H1 (cell line): ENCODE measurements at regions not wholly inside any gene's neighbourhood (a gene's known extent, or its start where the extent isn't known, plus 50 kb on each side); places are given as distances from the start of the nearest gene placed in this dataset.

Experiments used
- CTCF ChIA-PET: fragments of 300-600 bp; sonication (Branson Sonifier 250); formaldehyde crosslinking; loops from one replicate; lab custom pipeline; 2021; ENCODE audit not compliant: partially characterized antibody; lab: Charles Lee
- POLR2A ChIA-PET: fragments of 300-600 bp; sonication (Branson Sonifier 250); formaldehyde crosslinking; loops from one replicate; lab custom pipeline; 2021; ENCODE audit warnings: inconsistent platforms; ENCODE audit not compliant: partially characterized antibody; lab: Charles Lee
- DNase-seq, 2 experiments: peaks; one replicate each; pipeline versions ENCODE4 v3.0.0 to v3.0.0-alpha.2; 2010 to 2022; ENCODE audit warnings: low spot score in 2 of 2, low read depth in 1 of 2, mixed read lengths in 1 of 2
- FAIRE-seq: peaks from 2 replicates; lab custom pipeline; 2011; peaks lifted over from hg19 to GRCh38; lab: Jason Lieb, UNC
- H2AFZ ChIP-seq: 2 replicates; pipeline ENCODE4 v1.8.1; 2012; ENCODE audit warnings: low read length, inconsistent platforms
- H2AK5ac ChIP-seq: 2 replicates; pipeline ENCODE4 v1.6.1; 2013; ENCODE audit warnings: low read depth, low read length
- H2BK120ac ChIP-seq: replicated peaks from 2 replicates; pipeline ENCODE3; 2013; ENCODE audit warnings: low read depth, low read length, inconsistent platforms
- H2BK12ac ChIP-seq: 2 replicates; pipeline ENCODE4 v1.6.1; 2013; ENCODE audit warnings: low read depth, low read length
- H2BK15ac ChIP-seq: 2 replicates; pipeline ENCODE4 v1.6.1; 2013; ENCODE audit warnings: low read length
- H2BK20ac ChIP-seq: 2 replicates; pipeline ENCODE4 v1.6.1; 2013; ENCODE audit warnings: low read length
- H2BK5ac ChIP-seq: 2 replicates; pipeline ENCODE4 v1.6.1; 2013; ENCODE audit warnings: low read depth, low read length
- H3K14ac ChIP-seq: 2 replicates; pipeline ENCODE4 v1.6.1; 2013; ENCODE audit warnings: inconsistent platforms; ENCODE audit not compliant: insufficient read length
- H3K18ac ChIP-seq: 2 replicates; pipeline ENCODE4 v1.6.1; 2013; ENCODE audit warnings: low read length; ENCODE audit errors: extremely low read depth
- H3K23ac ChIP-seq: 2 replicates; pipeline ENCODE4 v1.6.1; 2013; ENCODE audit warnings: inconsistent platforms; ENCODE audit not compliant: insufficient read length
- H3K23me2 ChIP-seq: 2 replicates; pipeline ENCODE4 v1.6.1; 2013; ENCODE audit warnings: low read depth, low read length
- H3K27ac ChIP-seq: 2 replicates; pipeline ENCODE4 v1.6.1; 2011; ENCODE audit warnings: low read depth, low read length, inconsistent platforms
- H3K27me3 ChIP-seq, 4 experiments: replicated peaks in 1 of 4; 1 replicate in 1 of 4; 2 replicates in 3 of 4; pipeline versions ENCODE4 v1.6.1 to v1.8.1; 2011 to 2013; ENCODE audit warnings: low read length in 3 of 4, mild to moderate bottlenecking in 3 of 4, inconsistent platforms in 2 of 4, mixed read lengths in 2 of 4, moderate library complexity in 1 of 4; ENCODE audit not compliant: control insufficient read depth in 3 of 4, insufficient read depth in 3 of 4; ENCODE audit errors: extremely low read depth in 1 of 4
- H3K36me3 ChIP-seq, 4 experiments: 2 replicates each; pipeline versions ENCODE4 v1.6.1 to v1.8.1; 2011 to 2013; ENCODE audit warnings: mild to moderate bottlenecking in 4 of 4, low read length in 3 of 4, moderate library complexity in 2 of 4, control low read depth in 1 of 4, inconsistent platforms in 1 of 4; ENCODE audit not compliant: insufficient read depth in 4 of 4, control insufficient read depth in 2 of 4
- H3K4ac ChIP-seq: replicated peaks from 2 replicates; pipeline ENCODE3; 2013; ENCODE audit warnings: low read length, low read depth, mixed read lengths, inconsistent platforms; ENCODE audit not compliant: insufficient read length
- H3K4me1 ChIP-seq, 4 experiments: replicated peaks in 1 of 4; 1 replicate in 1 of 4; 2 replicates in 3 of 4; pipeline versions ENCODE4 v1.6.1 to v1.8.1; 2011 to 2013; ENCODE audit warnings: low read length in 3 of 4, inconsistent platforms in 2 of 4, mixed read lengths in 1 of 4; ENCODE audit not compliant: insufficient read depth in 4 of 4, control insufficient read depth in 3 of 4
- H3K4me2 ChIP-seq, 2 experiments: 2 replicates each; pipeline versions ENCODE4 v1.6.1 to v1.8.1; 2011 to 2013; ENCODE audit warnings: low read depth in 2 of 2, low read length in 2 of 2, control low read depth in 1 of 2, inconsistent platforms in 1 of 2, mild to moderate bottlenecking in 1 of 2; ENCODE audit not compliant: insufficient read depth in 1 of 2
- H3K4me3 ChIP-seq, 4 experiments: fragments of 200-600, 300-600 bp in 1 of 4; sonication (generic), shearing (Covaris generic), sonication (Bioruptor Twin) in 1 of 4; 2 replicates each; pipeline versions ENCODE4 v1.5.1 to v1.8.1; 2011 to 2016; ENCODE audit warnings: low read length in 4 of 4, low read depth in 3 of 4, control low read depth in 2 of 4, inconsistent platforms in 2 of 4, mild to moderate bottlenecking in 2 of 4, mixed read lengths in 1 of 4, moderate library complexity in 1 of 4; ENCODE audit not compliant: insufficient read depth in 2 of 4; ENCODE audit errors: extremely low read depth in 1 of 4
- H3K56ac ChIP-seq: replicated peaks from 2 replicates; pipeline ENCODE3; 2013; ENCODE audit warnings: low read depth, mild to moderate bottlenecking, mixed read lengths, low read length, inconsistent platforms; ENCODE audit not compliant: insufficient read length
- H3K79me1 ChIP-seq: 2 replicates; pipeline ENCODE4 v1.6.1; 2013; ENCODE audit warnings: low read depth, low read length, control low read depth
- H3K79me2 ChIP-seq, 2 experiments: 2 replicates each; pipeline versions ENCODE4 v1.6.1 to v1.8.1; 2012 to 2013; ENCODE audit warnings: low read length in 2 of 2, mild to moderate bottlenecking in 2 of 2, inconsistent platforms in 1 of 2; ENCODE audit not compliant: insufficient read depth in 2 of 2, control insufficient read depth in 1 of 2
- H3K9ac ChIP-seq, 4 experiments: replicated peaks in 1 of 4; 1 replicate in 1 of 4; 2 replicates in 3 of 4; pipeline versions ENCODE4 v1.6.1 to v1.8.1; 2011 to 2013; ENCODE audit warnings: low read depth in 3 of 4, low read length in 3 of 4, control low read depth in 2 of 4, mild to moderate bottlenecking in 2 of 4, moderate library complexity in 2 of 4, inconsistent platforms in 1 of 4; ENCODE audit errors: extremely low read depth in 1 of 4
- H3K9me3 ChIP-seq, 2 experiments: 2 replicates each; pipeline versions ENCODE4 v1.6.1 to v1.8.1; 2012 to 2013; ENCODE audit warnings: mild to moderate bottlenecking in 2 of 2, moderate library complexity in 2 of 2, control low read depth in 1 of 2, inconsistent platforms in 1 of 2, low read depth in 1 of 2, low read length in 1 of 2, mixed read lengths in 1 of 2; ENCODE audit not compliant: insufficient read depth in 2 of 2
- H4K20me1 ChIP-seq, 2 experiments: replicated peaks in 1 of 2; 2 replicates each; pipeline versions ENCODE3 to v1.8.1; 2011 to 2013; ENCODE audit warnings: inconsistent platforms in 2 of 2, low read length in 2 of 2, mild to moderate bottlenecking in 1 of 2; ENCODE audit not compliant: insufficient read depth in 2 of 2, control insufficient read depth in 1 of 2
- H4K5ac ChIP-seq: 2 replicates; pipeline ENCODE4 v1.6.1; 2013; ENCODE audit warnings: low read length, low read depth, mixed read lengths, inconsistent platforms; ENCODE audit not compliant: insufficient read length
- H4K8ac ChIP-seq: 2 replicates; pipeline ENCODE4 v1.8.0; 2013; ENCODE audit warnings: mild to moderate bottlenecking, moderate library complexity, low read length, inconsistent platforms; ENCODE audit not compliant: insufficient read depth; ENCODE audit errors: extremely low read depth
- H4K91ac ChIP-seq: replicated peaks from 2 replicates; pipeline ENCODE3; 2013; ENCODE audit warnings: low read length, mixed read lengths, inconsistent platforms; ENCODE audit not compliant: insufficient read length
- POLR2A ChIP-seq, 2 experiments: IDR thresholded peaks; 1 replicate in 1 of 2; 2 replicates in 1 of 2; pipeline ENCODE4 v1.6.1; 2011; ENCODE audit warnings: low read depth in 2 of 2, low read length in 2 of 2, mild to moderate bottlenecking in 2 of 2; ENCODE audit errors: control extremely low read depth in 1 of 2
- whole genome bisulfite sequencing, 2 experiments: shearing (Covaris generic) in 1 of 2; methylation state at CpG; one replicate each; pipeline versions ENCODE4 v1.1.6 to v1.1.7; 2013 to 2015; ENCODE audit warnings: low lambda C conversion rate in 2 of 2, mixed read lengths in 2 of 2, inconsistent platforms in 1 of 2, low coverage in 1 of 2, missing lambda C conversion rate in 1 of 2; ENCODE audit not compliant: insufficient replicate concordance in 2 of 2, insufficient coverage in 1 of 2, insufficient read length in 1 of 2; ENCODE audit errors: extremely low coverage in 1 of 2, missing lambda C conversion rate in 1 of 2; 5-methylcytosine and 5-hydroxymethylcytosine counted together

DNA sequence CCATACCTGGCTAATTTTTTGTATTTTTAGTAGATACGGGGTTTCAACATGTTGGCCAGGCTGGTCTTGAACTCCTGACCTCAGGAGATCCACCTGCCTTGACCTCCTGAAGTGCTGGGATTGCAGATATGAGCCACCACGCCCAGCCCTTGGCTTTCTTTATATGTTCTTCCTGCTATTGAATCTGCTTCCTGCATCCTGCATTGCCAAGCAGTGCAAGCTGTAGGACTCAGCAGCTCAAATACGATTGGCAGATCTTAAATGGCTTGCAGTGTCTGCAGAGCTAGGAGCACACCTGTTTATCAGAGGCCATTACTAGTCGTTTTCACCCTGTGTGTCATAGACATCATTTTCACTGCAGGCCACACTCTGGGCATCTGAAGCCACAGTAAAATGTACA is 426.2 kb upstream of the PPP2R3A start:
- Histone ChIP-seq H3K27me3 (no peaks in the 10 kb centered on the region), H2BK20ac (no peak overlapping the region), H3K14ac (no peak overlapping the region), H4K20me1 (no peaks in the 10 kb centered on the region), H2AFZ (no peak overlapping the region), H3K27ac (no peak overlapping the region), H3K4me3 (no peak overlapping the region), H2BK120ac (no peak overlapping the region), H3K23ac (no peak overlapping the region), H2BK5ac (no peak overlapping the region), H3K36me3 (no peaks in the 10 kb centered on the region), H3K18ac (no peak overlapping the region), H3K56ac (no peak overlapping the region), H3K9ac (no peak overlapping the region), H3K9me3 (no peaks in the 10 kb centered on the region), H4K91ac (no peak overlapping the region), H3K23me2 (no peaks in the 10 kb centered on the region), H3K4ac (no peak overlapping the region), H3K4me1 (no peaks in the 10 kb centered on the region), H2BK15ac (no peak overlapping the region), H3K79me2 (no peaks in the 10 kb centered on the region), H4K8ac (no peak overlapping the region; the same call in 1 of the 2 replicates), H3K4me2 (no peak overlapping the region), H4K5ac (no peak overlapping the region), H3K79me1 (no peaks in the 10 kb centered on the region), H2BK12ac (no peak overlapping the region), H2AK5ac (no peak overlapping the region)
- WGBS, 2 experiments, result 86% methylated on average over 4 of the region's 4 CpGs; no CpG with 5 or more reads in 1 of the 2 experiments
- no peak for FAIRE-seq
- ChIA-PET POLR2A (no interaction called here), CTCF (interaction anchor here (1.9 kb wide), 1 partner anchor 23 kb away, joined by 5 read pairs; no protein-coding TSS in a partner anchor)
- no peak for TF ChIP-seq POLR2A (IDR thresholded peaks at IDR 0.05; ENCODE audit: control extremely low read depth in 1 of 2, low read depth in 2 of 2, low read length in 2 of 2)
- no peak for DNase-seq
